PC-3 (cell line): ENCODE measurements at regions not wholly inside any gene's neighbourhood (a gene's known extent, or its start where the extent isn't known, plus 50 kb on each side); places are given as distances from the start of the nearest gene placed in this dataset.

Experiments used
- ATAC-seq: fragments of 200-7000 bp; cut with Tn5 transposase; 2 replicates; pipeline ENCODE4 v1.9.1; 2020; ENCODE audit warnings: mild to moderate bottlenecking, moderate library complexity
- BruUV-seq: library from RNA; stranded (reverse); fragments of 400-500 nt; replicated peaks from 2 replicates; lab custom pipeline; 2021; lab: Mats Ljungman, UMichigan
- CTCF ChIA-PET: fragments of 300-600 bp; sonication (Branson Sonifier 250); formaldehyde crosslinking; loops from one replicate; lab custom pipeline; 2022; ENCODE audit warnings: antibody characterized with exemption; lab: Charles Lee
- POLR2A ChIA-PET: fragments of 300-600 bp; sonication (Branson Sonifier 250); formaldehyde crosslinking; loops from one replicate; lab custom pipeline; 2022; ENCODE audit warnings: antibody characterized with exemption; ENCODE audit not compliant: unreplicated experiment; lab: Charles Lee
- DNase-seq: peaks from one replicate; pipeline ENCODE4 v3.0.0-alpha.2; 2015
- H2AFZ ChIP-seq: fragments of 300-600 bp; sonication (generic); 2 replicates; pipeline ENCODE4 v1.6.0; 2016; ENCODE audit warnings: antibody characterized with exemption, low read length
- H3F3A ChIP-seq: fragments of 300-600 bp; sonication (generic); one replicate; pipeline ENCODE4 v1.6.0; 2017; ENCODE audit warnings: antibody characterized with exemption, low read length, control low read depth, mild to moderate bottlenecking; ENCODE audit not compliant: unreplicated experiment
- H3K27ac ChIP-seq: fragments of 300-600 bp; sonication (generic); 2 replicates; pipeline ENCODE4 v1.5.1; 2016; ENCODE audit warnings: mild to moderate bottlenecking, low read length
- H3K27me3 ChIP-seq: fragments of 300-600 bp; sonication (generic); 2 replicates; pipeline ENCODE4 v1.6.1; 2016; ENCODE audit warnings: low read length, mixed read lengths
- H3K36me3 ChIP-seq: fragments of 300-600 bp; sonication (generic); 2 replicates; pipeline ENCODE4 v1.6.1; 2016; ENCODE audit warnings: low read depth, mixed run types, low read length, mixed read lengths
- H3K4me1 ChIP-seq: fragments of 300-600 bp; sonication (generic); 2 replicates; pipeline ENCODE4 v1.5.1; 2016; ENCODE audit warnings: low read length; ENCODE audit not compliant: insufficient read depth
- H3K4me2 ChIP-seq: fragments of 300-600 bp; sonication (generic); 2 replicates; pipeline ENCODE4 v1.6.0; 2016; ENCODE audit warnings: low read length
- H3K4me3 ChIP-seq: fragments of 300-600 bp; sonication (generic); 2 replicates; pipeline ENCODE4 v1.5.1; 2016; ENCODE audit warnings: mild to moderate bottlenecking, low read length, mixed read lengths
- H3K79me2 ChIP-seq: fragments of 300-600 bp; sonication (generic); 2 replicates; pipeline ENCODE4 v1.6.1; 2017; ENCODE audit warnings: low read length, mixed read lengths
- H3K9ac ChIP-seq: fragments of 300-600 bp; sonication (generic); 2 replicates; pipeline ENCODE4 v1.6.0; 2016; ENCODE audit warnings: mild to moderate bottlenecking, low read length
- H3K9me2 ChIP-seq: fragments of 300-600 bp; sonication (generic); replicated peaks from 2 replicates; pipeline ENCODE4 v1.6.1; 2016; ENCODE audit warnings: mixed run types, low read length, mixed read lengths
- H3K9me3 ChIP-seq: fragments of 300-600 bp; sonication (generic); 2 replicates; pipeline ENCODE4 v1.6.1; 2016; ENCODE audit warnings: low read length, mixed read lengths
- H4K20me1 ChIP-seq: fragments of 300-600 bp; sonication (generic); 2 replicates; pipeline ENCODE4 v1.6.1; 2016; ENCODE audit warnings: low read length, mixed read lengths
- CTCF ChIP-seq: fragments of 300-600 bp; sonication (generic); conservative IDR thresholded peaks from 2 replicates; pipeline ENCODE4 v1.5.1; 2017; ENCODE audit warnings: antibody characterized with exemption, low read depth, mild to moderate bottlenecking, low read length
- EZH2 ChIP-seq: fragments of 300-600 bp; sonication (generic); IDR thresholded peaks from one replicate; pipeline ENCODE4 v1.6.1; 2017; ENCODE audit warnings: antibody characterized with exemption, mild to moderate bottlenecking, low read length; ENCODE audit not compliant: unreplicated experiment
- EZH2phosphoT487 ChIP-seq: fragments of 300-600 bp; sonication (generic); IDR thresholded peaks from 2 replicates; pipeline ENCODE4 v1.6.1; 2018; ENCODE audit warnings: mild to moderate bottlenecking, antibody characterized with exemption, low read length, borderline replicate concordance
- intact Hi-C: fragments of 100-400 bp; cut with micrococcal nuclease; formaldehyde crosslinking; loops from 2 replicates; pipeline ENCODE4 v1.9.0; 2023

DNA sequence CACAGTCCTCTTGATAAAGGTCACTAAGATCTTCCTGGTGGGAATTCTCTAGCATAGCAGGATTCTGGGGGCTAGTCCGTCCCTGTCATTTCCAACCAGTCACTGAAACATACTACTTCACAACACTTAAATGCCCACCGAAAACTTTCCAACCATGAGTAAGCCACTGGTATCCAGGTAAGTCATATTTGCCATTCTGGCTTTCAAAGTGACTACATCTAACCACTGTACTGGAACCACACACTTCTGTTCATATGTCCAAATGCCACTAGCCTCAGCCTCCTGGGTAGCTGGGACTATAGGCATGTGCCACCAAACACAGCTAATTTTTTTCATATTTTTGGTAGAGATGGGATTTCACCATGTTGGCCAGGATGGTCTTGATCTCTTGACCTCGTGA is 64.3 kb upstream of the VANGL1 start:
- H3K4me1 ChIP-seq: no peaks in the 10 kb centered on the region
- BruUV-seq: no TSS peak
- H4K20me1 ChIP-seq: no peaks in the 10 kb centered on the region
- POLR2A ChIA-PET: no interaction called here
- H2AFZ ChIP-seq: no peak overlapping the region
- ATAC-seq (no peak), DNase-seq (no peak)
- H3K27me3 ChIP-seq: no peaks in the 10 kb centered on the region
- no peaks in the 10 kb centered on the region for H3K9me2 ChIP-seq
- no peak overlapping the region for H3K9ac ChIP-seq
- H3K27ac ChIP-seq: no peak overlapping the region
- CTCF ChIA-PET: no interaction called here
- no peaks in the 10 kb centered on the region for H3K79me2 ChIP-seq
- peaks cover 8% of the 10 kb centered on the region; the same call in 1 of the 2 replicates for H3K9me3 ChIP-seq
- no peak overlapping the region for H3K4me3 ChIP-seq
- no peak overlapping the region for H3K4me2 ChIP-seq
- TF ChIP-seq EZH2phosphoT487 (no peak), EZH2 (no peak), CTCF (no peak)
- intact Hi-C loops: no loop called here
- no peaks in the 10 kb centered on the region for H3F3A ChIP-seq
- H3K36me3 ChIP-seq: peaks cover 2% of the 10 kb centered on the region; the same call in 1 of the 2 replicates

GRCh38 chr1:115575661-115576060 is 66.1 kb upstream of the VANGL1 start:
- H3K79me2 ChIP-seq: no peaks in the 10 kb centered on the region
- no peak for TF ChIP-seq EZH2phosphoT487
- no peak for TF ChIP-seq EZH2
- TF ChIP-seq CTCF: no peak
- H3K4me3 ChIP-seq: no peak overlapping the region
- H3K4me1 ChIP-seq: no peaks in the 10 kb centered on the region
- H3K9ac ChIP-seq: no peak overlapping the region
- ChIA-PET CTCF (no interaction called here), POLR2A (no interaction called here)
- no peak overlapping the region for H2AFZ ChIP-seq
- no peak for ATAC-seq
- peaks cover 2% of the 10 kb centered on the region; the same call in 1 of the 2 replicates for H3K36me3 ChIP-seq
- no peak overlapping the region for H3K4me2 ChIP-seq
- no peaks in the 10 kb centered on the region for H3K27me3 ChIP-seq
- peaks cover 12% of the 10 kb centered on the region; the same call in 1 of the 2 replicates for H3K9me3 ChIP-seq
- BruUV-seq: no TSS peak
- intact Hi-C loops: no loop called here
- no peak overlapping the region for H3K27ac ChIP-seq
- H3F3A ChIP-seq: no peaks in the 10 kb centered on the region
- no peak for DNase-seq
- H4K20me1 ChIP-seq: no peaks in the 10 kb centered on the region
- H3K9me2 ChIP-seq: no peaks in the 10 kb centered on the region

GRCh38 chr1:115572710-115573109 is 69.1 kb upstream of the VANGL1 start:
- ChIA-PET POLR2A (no interaction called here), CTCF (interaction anchor here (0.7 kb wide), 1 partner anchor 658 kb away, joined by 3 read pairs; no protein-coding TSS in a partner anchor)
- Histone ChIP-seq H3F3A (no peaks in the 10 kb centered on the region), H3K9me3 (peaks cover 14% of the 10 kb centered on the region; the same call in 1 of the 2 replicates), H4K20me1 (no peaks in the 10 kb centered on the region), H3K4me2 (no peak overlapping the region), H3K4me3 (no peak overlapping the region), H3K9ac (no peak overlapping the region), H3K27ac (no peak overlapping the region), H3K9me2 (no peaks in the 10 kb centered on the region), H3K27me3 (no peaks in the 10 kb centered on the region), H3K79me2 (no peaks in the 10 kb centered on the region), H3K4me1 (no peaks in the 10 kb centered on the region), H3K36me3 (peaks cover 6% of the 10 kb centered on the region; the same call in 1 of the 2 replicates), H2AFZ (no peak overlapping the region)
- BruUV-seq: no TSS peak
- no peak for ATAC-seq
- intact Hi-C loops: no loop called here
- DNase-seq: no peak
- no peak for TF ChIP-seq CTCF
- no peak for TF ChIP-seq EZH2
- no peak for TF ChIP-seq EZH2phosphoT487
